Heart left ventricle (tissue), 16 donors: ENCODE measurements at regions not wholly inside any gene's neighbourhood (a gene's known extent, or its start where the extent isn't known, plus 50 kb on each side); places are given as distances from the start of the nearest gene placed in this dataset.

ENCODE experiments used
- ATAC-seq, 4 donors: fragments of 200-7000 bp; cut with Tn5 transposase; one replicate each; pipeline ENCODE4 v1.9.1; 2020 to 2022; ENCODE audit warnings: moderate library complexity in 4 of 4, mild to moderate bottlenecking in 3 of 4, moderate number of reproducible peaks in 1 of 4
- DNase-seq, 5 donors: peaks; one replicate each; pipeline ENCODE4 v3.0.0-alpha.2; 2020
- H3K27ac ChIP-seq, 12 donors: fragments of 200-600 bp; sonication (generic) in 4 of 12; one replicate each; pipeline versions ENCODE4 v1.5.0 to v1.8.0; 2016 to 2022; ENCODE audit warnings: mild to moderate bottlenecking in 2 of 12
- H3K27me3 ChIP-seq, 9 donors: fragments of 200-600 bp; sonication (generic) in 2 of 9; one replicate each; pipeline versions ENCODE4 v1.5.1 to v1.8.0; 2016 to 2022; ENCODE audit warnings: mild to moderate bottlenecking in 3 of 9
- H3K36me3 ChIP-seq, 9 donors: fragments of 200-600 bp; sonication (generic) in 2 of 9; one replicate each; pipeline versions ENCODE4 v1.5.0 to v1.8.0; 2018 to 2022; ENCODE audit warnings: mild to moderate bottlenecking in 2 of 9
- H3K4me1 ChIP-seq, 12 donors: fragments of 200-600 bp; sonication (generic) in 4 of 12; one replicate each; pipeline versions ENCODE4 v1.5.0 to v1.8.0; 2016 to 2022; ENCODE audit warnings: mild to moderate bottlenecking in 3 of 12
- H3K4me3 ChIP-seq, 12 donors: fragments of 200-600 bp; sonication (generic) in 4 of 12; one replicate each; pipeline versions ENCODE4 v1.5.0 to v1.8.0; 2017 to 2022; ENCODE audit warnings: mild to moderate bottlenecking in 9 of 12, moderate library complexity in 4 of 12
- H3K9me3 ChIP-seq, 12 donors: fragments of 200-600 bp; sonication (generic) in 4 of 12; one replicate each; pipeline versions ENCODE4 v1.5.0 to v1.8.0; 2016 to 2022; ENCODE audit warnings: mild to moderate bottlenecking in 1 of 12
- POLR2A ChIP-seq, 2 donors: fragments of 450-650 bp; IDR thresholded peaks; one replicate each; pipeline ENCODE4 v1.6.1; 2017; ENCODE audit warnings: antibody characterized with exemption in 2 of 2, mild to moderate bottlenecking in 2 of 2, moderate library complexity in 2 of 2
- WGBS, 4 donors: extraction: QIAGEN DNeasy Blood & Tissue Kit in 2 of 4; methylation state at CpG; one replicate each; pipeline versions ENCODE4 v1.1.5 to v1.1.7; 2013 to 2018; 5-methylcytosine and 5-hydroxymethylcytosine counted together
- intact Hi-C, 10 donors: fragments of 100-400 bp; cut with DNase I; formaldehyde crosslinking; loops; one replicate each; pipeline versions ENCODE4 v1.11.1 to v1.14.2; 2022
- TF ChIP-seq, protein P1 (sequence below), 12 donors: fragments of 200-600 bp; sonication (generic) in 4 of 12; IDR thresholded peaks; one replicate each; pipeline versions ENCODE4 v1.5.0 to v1.8.0; 2018 to 2022; ENCODE audit warnings: antibody characterized with exemption in 12 of 12, mild to moderate bottlenecking in 5 of 12
- donor health status: ischemic (EF 13 %, LVEDD 7.1; RV severe dilation, severe dysfunction).
- donor health status: healthy with polysubstance abuse.
- donor health status: DM: no; HTN: yes; CAD: no.
- donor health status: DM: no; HTN: no; CAD: no.
- donor health status: ischemic (EF 25% LVEDD 6.9; RV normal size, moderate dysfunction).
- donor health status: ischemic (EF 25% LVEDD 5.7; RV mildly dilated, moderate dysfunction).
- donor health status: healthy.
- donor health status: DM: yes; HTN: yes; CAD: no.
- donor health status: ischemic (EF 35%, LVEDD 5.7; RV mildly dilated, moderate dysfunction).
- donor health status: nonischemic (EF 11% LVEDD 7.7; RV severe dilation, severe dysfunction).
- donor health status: DM: yes; HTN: yes; CAD: no.
- donor health status: PGD.
- donor health status: ischemic (EF 29% LVEDD 5.4; RV normal size, mild dysfunction).
- donor health status: nonischemic (EF 23%, LVEDD 6.1; RV moderate dilation, normal function).

DNA sequence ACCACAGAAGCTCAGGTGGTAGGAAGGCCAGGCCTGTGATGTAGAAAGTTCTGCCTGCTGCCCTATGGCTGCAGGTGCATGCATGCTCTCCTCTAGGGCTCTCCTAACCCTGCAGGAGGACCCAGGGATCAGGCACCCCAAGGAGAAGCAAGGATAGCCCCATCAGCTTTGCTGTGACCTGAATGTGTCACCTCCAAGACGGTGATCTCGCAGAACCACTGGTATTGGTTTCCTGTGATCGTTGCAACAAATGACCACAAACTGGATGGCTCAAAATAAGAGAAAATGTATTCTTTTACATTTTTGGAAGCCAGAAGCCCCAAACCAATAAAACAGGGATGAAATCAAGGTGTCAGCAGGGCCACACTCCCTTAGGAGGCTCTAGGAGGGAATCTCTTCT is 327.3 kb downstream of the BCL11A start:
- H3K9me3 ChIP-seq = peaks cover 0 to 7% (median 0%) of the 10 kb centered on the region in 12 donors
- TF ChIP-seq POLR2A (IDR thresholded peaks at IDR 0.05) = no peak
- TF ChIP-seq, protein P1, sequence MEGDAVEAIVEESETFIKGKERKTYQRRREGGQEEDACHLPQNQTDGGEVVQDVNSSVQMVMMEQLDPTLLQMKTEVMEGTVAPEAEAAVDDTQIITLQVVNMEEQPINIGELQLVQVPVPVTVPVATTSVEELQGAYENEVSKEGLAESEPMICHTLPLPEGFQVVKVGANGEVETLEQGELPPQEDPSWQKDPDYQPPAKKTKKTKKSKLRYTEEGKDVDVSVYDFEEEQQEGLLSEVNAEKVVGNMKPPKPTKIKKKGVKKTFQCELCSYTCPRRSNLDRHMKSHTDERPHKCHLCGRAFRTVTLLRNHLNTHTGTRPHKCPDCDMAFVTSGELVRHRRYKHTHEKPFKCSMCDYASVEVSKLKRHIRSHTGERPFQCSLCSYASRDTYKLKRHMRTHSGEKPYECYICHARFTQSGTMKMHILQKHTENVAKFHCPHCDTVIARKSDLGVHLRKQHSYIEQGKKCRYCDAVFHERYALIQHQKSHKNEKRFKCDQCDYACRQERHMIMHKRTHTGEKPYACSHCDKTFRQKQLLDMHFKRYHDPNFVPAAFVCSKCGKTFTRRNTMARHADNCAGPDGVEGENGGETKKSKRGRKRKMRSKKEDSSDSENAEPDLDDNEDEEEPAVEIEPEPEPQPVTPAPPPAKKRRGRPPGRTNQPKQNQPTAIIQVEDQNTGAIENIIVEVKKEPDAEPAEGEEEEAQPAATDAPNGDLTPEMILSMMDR (IDR thresholded peaks at IDR 0.05) = no peak
- ATAC-seq (no peak), DNase-seq (no peak)
- no peak overlapping the region for H3K27ac ChIP-seq
- no peaks in the 10 kb centered on the region for H3K36me3 ChIP-seq
- H3K27me3 ChIP-seq = no peaks in the 10 kb centered on the region
- H3K4me1 ChIP-seq = no peaks in the 10 kb centered on the region
- no peak overlapping the region for H3K4me3 ChIP-seq
- intact Hi-C loops = no loop called here
- WGBS, 4 donors = 76 to 91% (median 81%) methylated on average over 3 of the region's 3 CpGs

DNA sequence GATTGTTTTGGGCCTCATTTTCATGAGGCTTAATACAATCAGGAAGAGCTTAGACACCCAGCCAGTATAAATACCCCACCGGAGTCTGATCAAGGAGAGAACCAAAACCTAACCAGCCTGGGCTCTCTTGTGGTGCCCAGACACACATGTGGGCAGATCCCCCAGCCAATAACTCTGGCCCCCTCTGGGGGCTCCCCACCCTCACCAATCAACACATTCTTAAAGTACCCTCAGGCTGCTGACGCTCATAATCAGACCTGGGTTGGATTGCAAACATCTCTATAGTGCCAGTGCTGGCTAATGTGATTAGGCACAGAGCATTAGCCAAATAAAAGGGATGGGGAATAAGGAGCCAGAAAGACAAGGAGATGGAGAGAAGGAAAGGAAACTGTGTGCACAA is 329.6 kb downstream of the BCL11A start:
- Histone ChIP-seq H3K4me1 (no peaks in the 10 kb centered on the region), H3K4me3 (no peak overlapping the region), H3K27ac (no peak overlapping the region), H3K36me3 (no peaks in the 10 kb centered on the region), H3K27me3 (no peaks in the 10 kb centered on the region), H3K9me3 (no peaks in the 10 kb centered on the region)
- 67 to 92% (median 81%) methylated on average over 2 of the region's 2 CpGs for WGBS, 4 donors
- TF ChIP-seq, protein P1 (IDR thresholded peaks at IDR 0.05) = no peak
- no peak for TF ChIP-seq POLR2A (IDR thresholded peaks at IDR 0.05)
- DNase-seq (no peak), ATAC-seq (no peak)
- intact Hi-C loops = no loop called here

DNA sequence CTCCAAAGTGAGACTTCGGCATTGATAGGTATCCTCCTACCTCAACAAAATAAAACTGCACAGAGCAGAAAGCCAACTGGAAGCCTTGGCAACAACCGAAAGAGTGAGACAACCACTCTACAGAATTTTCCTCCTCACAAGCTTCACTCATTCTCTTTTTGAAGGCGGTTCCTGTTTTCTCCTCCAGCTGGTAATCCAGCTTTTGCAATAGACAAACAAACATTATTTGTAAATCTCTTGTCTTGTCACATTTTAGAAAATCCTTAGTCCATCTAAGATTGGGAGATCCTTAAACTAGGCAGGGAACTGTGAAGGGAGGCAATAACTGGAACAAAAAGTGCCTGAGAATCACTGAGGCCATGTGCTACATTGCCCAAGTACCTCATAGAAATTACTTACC is 332.4 kb downstream of the BCL11A start:
- Histone ChIP-seq H3K4me3 (no peak overlapping the region), H3K27ac (no peak overlapping the region), H3K9me3 (no peaks in the 10 kb centered on the region), H3K4me1 (no peaks in the 10 kb centered on the region), H3K27me3 (no peaks in the 10 kb centered on the region), H3K36me3 (no peaks in the 10 kb centered on the region)
- intact Hi-C loops = no loop called here
- ATAC-seq (no peak), DNase-seq (no peak)
- TF ChIP-seq, protein P1 (IDR thresholded peaks at IDR 0.05) = no peak
- TF ChIP-seq POLR2A (IDR thresholded peaks at IDR 0.05) = no peak
- 91 to 94% (median 92%) methylated on average over 3 of the region's 3 CpGs for WGBS, 4 donors

DNA sequence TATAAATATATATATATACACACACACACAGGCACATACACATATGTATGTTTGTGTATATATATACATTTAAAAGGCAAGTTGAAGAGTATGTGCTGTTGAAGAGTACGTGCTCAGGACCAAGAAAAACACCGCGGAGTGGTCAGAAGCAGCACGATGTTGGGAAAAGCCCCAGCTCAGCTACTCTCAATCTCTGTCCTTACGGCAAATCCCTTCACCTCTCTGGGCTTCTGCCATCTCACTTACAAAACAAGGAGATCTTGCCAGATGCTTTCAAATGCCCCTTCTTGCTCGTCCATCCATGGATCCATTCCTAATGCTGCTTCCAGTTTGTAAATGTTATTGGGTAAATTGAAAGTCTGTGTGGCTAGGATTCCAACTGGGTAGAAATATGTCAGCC is 333.9 kb downstream of the BCL11A start:
- Histone ChIP-seq H3K27ac (no peak overlapping the region), H3K9me3 (no peaks in the 10 kb centered on the region), H3K27me3 (no peaks in the 10 kb centered on the region), H3K4me3 (no peak overlapping the region), H3K4me1 (no peaks in the 10 kb centered on the region), H3K36me3 (no peaks in the 10 kb centered on the region)
- ATAC-seq (no peak), DNase-seq (no peak)
- intact Hi-C loops = no loop called here
- TF ChIP-seq, protein P1 (IDR thresholded peaks at IDR 0.05) = no peak
- no peak for TF ChIP-seq POLR2A (IDR thresholded peaks at IDR 0.05)
- 78 to 84% (median 81%) methylated on average over 6 of the region's 6 CpGs for WGBS, 4 donors
